ENCODE measurements at regions not wholly inside any gene's neighbourhood (a gene's known extent, or its start where the extent isn't known, plus 50 kb on each side); places are given as distances from the start of the nearest gene placed in this dataset.

GRCh38 chr11:8339592-8340022, 75.9 kb upstream of the LMO1 start (continued):
- TF ChIP-seq, protein P1, sequence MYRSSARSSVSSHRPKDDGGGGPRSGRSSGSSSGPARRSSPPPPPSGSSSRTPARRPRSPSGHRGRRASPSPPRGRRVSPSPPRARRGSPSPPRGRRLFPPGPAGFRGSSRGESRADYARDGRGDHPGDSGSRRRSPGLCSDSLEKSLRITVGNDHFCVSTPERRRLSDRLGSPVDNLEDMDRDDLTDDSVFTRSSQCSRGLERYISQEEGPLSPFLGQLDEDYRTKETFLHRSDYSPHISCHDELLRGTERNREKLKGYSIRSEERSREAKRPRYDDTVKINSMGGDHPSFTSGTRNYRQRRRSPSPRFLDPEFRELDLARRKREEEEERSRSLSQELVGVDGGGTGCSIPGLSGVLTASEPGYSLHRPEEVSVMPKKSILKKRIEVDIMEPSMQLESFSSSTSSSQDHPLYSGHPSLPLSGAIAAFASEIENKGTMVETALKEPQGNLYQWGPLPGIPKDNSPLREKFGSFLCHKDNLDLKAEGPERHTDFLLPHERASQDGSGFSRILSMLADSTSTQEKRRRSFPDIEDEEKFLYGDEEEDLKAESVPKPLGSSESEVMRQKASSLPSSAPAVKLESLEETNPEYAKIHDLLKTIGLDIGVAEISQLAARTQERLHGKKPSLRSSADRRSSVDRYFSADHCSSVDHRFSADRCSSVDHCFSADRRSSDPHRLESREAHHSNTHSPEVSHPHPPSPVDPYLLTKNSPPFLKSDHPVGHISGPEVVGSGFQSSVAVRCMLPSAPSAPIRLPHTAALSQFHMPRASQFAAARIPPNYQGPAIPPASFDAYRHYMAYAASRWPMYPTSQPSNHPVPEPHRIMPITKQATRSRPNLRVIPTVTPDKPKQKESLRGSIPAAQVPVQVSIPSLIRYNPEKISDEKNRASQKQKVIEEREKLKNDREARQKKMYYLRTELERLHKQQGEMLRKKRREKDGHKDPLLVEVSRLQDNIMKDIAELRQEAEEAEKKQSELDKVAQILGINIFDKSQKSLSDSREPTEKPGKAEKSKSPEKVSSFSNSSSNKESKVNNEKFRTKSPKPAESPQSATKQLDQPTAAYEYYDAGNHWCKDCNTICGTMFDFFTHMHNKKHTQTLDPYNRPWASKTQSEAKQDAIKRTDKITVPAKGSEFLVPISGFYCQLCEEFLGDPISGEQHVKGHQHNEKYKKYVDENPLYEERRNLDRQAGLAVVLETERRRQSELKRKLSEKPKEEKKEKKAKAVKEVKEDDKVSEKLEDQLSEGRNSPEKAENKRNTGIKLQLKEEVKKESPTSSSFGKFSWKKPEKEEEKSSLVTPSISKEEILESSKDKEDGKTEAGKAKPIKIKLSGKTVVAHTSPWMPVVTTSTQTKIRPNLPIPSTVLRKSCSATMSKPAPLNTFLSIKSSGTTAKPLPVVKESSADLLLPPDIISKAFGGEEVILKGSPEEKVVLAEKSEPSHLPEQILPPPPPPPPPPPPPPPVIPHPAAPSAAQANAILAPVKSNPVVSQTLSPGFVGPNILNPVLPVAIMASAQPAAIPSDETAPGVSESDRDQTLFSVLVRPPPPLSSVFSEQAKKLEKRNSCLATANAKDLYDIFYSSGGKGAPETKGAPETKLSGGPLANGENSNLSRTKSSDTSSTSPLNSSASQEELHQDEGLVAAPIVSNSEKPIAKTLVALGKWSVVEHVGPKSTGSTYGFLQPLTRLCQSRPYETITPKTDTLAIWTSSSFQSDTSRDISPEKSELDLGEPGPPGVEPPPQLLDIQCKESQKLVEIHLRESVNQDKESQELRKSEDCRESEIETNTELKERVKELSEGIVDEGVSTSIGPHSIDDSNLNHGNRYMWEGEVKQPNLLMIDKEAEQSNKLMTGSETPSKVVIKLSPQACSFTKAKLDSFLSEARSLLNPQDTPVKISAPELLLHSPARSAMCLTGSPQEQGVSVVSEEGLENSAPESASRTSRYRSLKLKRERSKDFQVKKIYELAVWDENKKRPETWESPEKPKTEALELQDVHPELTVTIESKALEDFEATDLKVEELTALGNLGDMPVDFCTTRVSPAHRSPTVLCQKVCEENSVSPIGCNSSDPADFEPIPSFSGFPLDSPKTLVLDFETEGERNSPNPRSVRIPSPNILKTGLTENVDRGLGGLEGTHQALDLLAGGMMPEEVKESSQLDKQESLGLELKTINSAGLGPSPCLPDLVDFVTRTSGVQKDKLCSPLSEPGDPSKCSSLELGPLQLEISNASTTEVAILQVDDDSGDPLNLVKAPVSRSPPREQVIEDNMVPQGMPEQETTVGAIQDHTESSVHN (IDR thresholded peaks at IDR 0.05; ENCODE audit: borderline replicate concordance in 1 of 2, low read depth in 1 of 2), result no peak
- TF ChIP-seq, protein P2, sequence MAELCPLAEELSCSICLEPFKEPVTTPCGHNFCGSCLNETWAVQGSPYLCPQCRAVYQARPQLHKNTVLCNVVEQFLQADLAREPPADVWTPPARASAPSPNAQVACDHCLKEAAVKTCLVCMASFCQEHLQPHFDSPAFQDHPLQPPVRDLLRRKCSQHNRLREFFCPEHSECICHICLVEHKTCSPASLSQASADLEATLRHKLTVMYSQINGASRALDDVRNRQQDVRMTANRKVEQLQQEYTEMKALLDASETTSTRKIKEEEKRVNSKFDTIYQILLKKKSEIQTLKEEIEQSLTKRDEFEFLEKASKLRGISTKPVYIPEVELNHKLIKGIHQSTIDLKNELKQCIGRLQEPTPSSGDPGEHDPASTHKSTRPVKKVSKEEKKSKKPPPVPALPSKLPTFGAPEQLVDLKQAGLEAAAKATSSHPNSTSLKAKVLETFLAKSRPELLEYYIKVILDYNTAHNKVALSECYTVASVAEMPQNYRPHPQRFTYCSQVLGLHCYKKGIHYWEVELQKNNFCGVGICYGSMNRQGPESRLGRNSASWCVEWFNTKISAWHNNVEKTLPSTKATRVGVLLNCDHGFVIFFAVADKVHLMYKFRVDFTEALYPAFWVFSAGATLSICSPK (IDR thresholded peaks at IDR 0.05; ENCODE audit: borderline replicate concordance), result no peak
- TF ChIP-seq MAFK (IDR thresholded peaks at IDR 0.05; ENCODE audit: low read length) (no peak), NEUROD1 (IDR thresholded peaks at IDR 0.05; ENCODE audit: borderline replicate concordance, low read depth, low read length, partially characterized antibody) (no peak), YY1 (IDR thresholded peaks at IDR 0.05; ENCODE audit: borderline replicate concordance in 1 of 3, control insufficient read depth in 1 of 3, extremely low read depth in 1 of 3, insufficient read depth in 3 of 3, insufficient read length in 1 of 3, insufficient replicate concordance in 2 of 3, low read depth in 1 of 3, low read length in 2 of 3) (no peak), PRPF4 (IDR thresholded peaks at IDR 0.05; ENCODE audit: insufficient read depth, low read depth, low read length, poor library complexity, severe bottlenecking) (no peak)

Measured in K562 (cell line).